HepG2 (cell line): ENCODE measurements at regions not wholly inside any gene's neighbourhood (a gene's known extent, or its start where the extent isn't known, plus 50 kb on each side); places are given as distances from the start of the nearest gene placed in this dataset.

Experiments
- ATF1 ChIP-seq: IDR thresholded peaks from 2 replicates; pipeline ENCODE4 v1.6.1; 2016; ENCODE audit warnings: mild to moderate bottlenecking, control low read depth
- HNF1B ChIP-seq: sonication (generic); formaldehyde crosslinking; IDR thresholded peaks from 2 replicates; pipeline ENCODE4 v1.5.1; 2020; ENCODE audit warnings: mild to moderate bottlenecking, moderate library complexity, missing genetic modification reagents
- REXO4 ChIP-seq: sonication (generic); formaldehyde crosslinking; IDR thresholded peaks from 2 replicates; pipeline ENCODE4 v1.8.0; 2022; ENCODE audit warnings: missing genetic modification reagents, mild to moderate bottlenecking, borderline replicate concordance
- ZNF138 ChIP-seq: sonication (generic); formaldehyde crosslinking; IDR thresholded peaks from 2 replicates; pipeline ENCODE4 v1.5.0; 2020; ENCODE audit warnings: mild to moderate bottlenecking, low read depth, missing genetic modification reagents
- ZNF414 ChIP-seq: sonication (generic); formaldehyde crosslinking; IDR thresholded peaks from 2 replicates; pipeline ENCODE4 v1.5.0; 2020; ENCODE audit warnings: missing genetic modification reagents
- ZNF558 ChIP-seq: sonication (generic); formaldehyde crosslinking; IDR thresholded peaks from 2 replicates; pipeline ENCODE4 v1.9.0; 2022; ENCODE audit warnings: mild to moderate bottlenecking, missing genetic modification reagents, borderline replicate concordance
- ZNF616 ChIP-seq: sonication (generic); formaldehyde crosslinking; IDR thresholded peaks from 2 replicates; pipeline ENCODE4 v1.5.0; 2020; ENCODE audit warnings: low read depth, mild to moderate bottlenecking, missing genetic modification reagents
- ZNF710 ChIP-seq: sonication (generic); formaldehyde crosslinking; IDR thresholded peaks from 2 replicates; pipeline ENCODE4 v1.5.0; 2020; ENCODE audit warnings: mild to moderate bottlenecking, missing genetic modification reagents, borderline replicate concordance
- TF ChIP-seq, protein P1 (sequence below): fragments of 450-650 bp; IDR thresholded peaks from 2 replicates; pipeline ENCODE4 v1.6.1; 2017; ENCODE audit warnings: mild to moderate bottlenecking
- TF ChIP-seq, protein P2 (sequence below): sonication (generic); formaldehyde crosslinking; IDR thresholded peaks from 2 replicates; pipeline ENCODE4 v1.4.0; 2020; ENCODE audit warnings: low read depth, mild to moderate bottlenecking, missing genetic modification reagents
- TF ChIP-seq, protein P3 (sequence below), 2 experiments: IDR thresholded peaks; 2 replicates each; pipeline ENCODE4 v1.6.1; 2011 to 2012; ENCODE audit warnings: low read length in 2 of 2, borderline replicate concordance in 1 of 2, low read depth in 1 of 2, mild to moderate bottlenecking in 1 of 2, moderate library complexity in 1 of 2

GRCh38 chr6:44634321-44634720 lies 246.8 kb downstream of the CDC5L start (continued):
- TF ChIP-seq, protein P1, sequence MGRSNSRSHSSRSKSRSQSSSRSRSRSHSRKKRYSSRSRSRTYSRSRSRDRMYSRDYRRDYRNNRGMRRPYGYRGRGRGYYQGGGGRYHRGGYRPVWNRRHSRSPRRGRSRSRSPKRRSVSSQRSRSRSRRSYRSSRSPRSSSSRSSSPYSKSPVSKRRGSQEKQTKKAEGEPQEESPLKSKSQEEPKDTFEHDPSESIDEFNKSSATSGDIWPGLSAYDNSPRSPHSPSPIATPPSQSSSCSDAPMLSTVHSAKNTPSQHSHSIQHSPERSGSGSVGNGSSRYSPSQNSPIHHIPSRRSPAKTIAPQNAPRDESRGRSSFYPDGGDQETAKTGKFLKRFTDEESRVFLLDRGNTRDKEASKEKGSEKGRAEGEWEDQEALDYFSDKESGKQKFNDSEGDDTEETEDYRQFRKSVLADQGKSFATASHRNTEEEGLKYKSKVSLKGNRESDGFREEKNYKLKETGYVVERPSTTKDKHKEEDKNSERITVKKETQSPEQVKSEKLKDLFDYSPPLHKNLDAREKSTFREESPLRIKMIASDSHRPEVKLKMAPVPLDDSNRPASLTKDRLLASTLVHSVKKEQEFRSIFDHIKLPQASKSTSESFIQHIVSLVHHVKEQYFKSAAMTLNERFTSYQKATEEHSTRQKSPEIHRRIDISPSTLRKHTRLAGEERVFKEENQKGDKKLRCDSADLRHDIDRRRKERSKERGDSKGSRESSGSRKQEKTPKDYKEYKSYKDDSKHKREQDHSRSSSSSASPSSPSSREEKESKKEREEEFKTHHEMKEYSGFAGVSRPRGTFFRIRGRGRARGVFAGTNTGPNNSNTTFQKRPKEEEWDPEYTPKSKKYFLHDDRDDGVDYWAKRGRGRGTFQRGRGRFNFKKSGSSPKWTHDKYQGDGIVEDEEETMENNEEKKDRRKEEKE, result no peak
- TF ChIP-seq ZNF558 (CRISPR knock-in tag), result no peak
- TF ChIP-seq, protein P2, sequence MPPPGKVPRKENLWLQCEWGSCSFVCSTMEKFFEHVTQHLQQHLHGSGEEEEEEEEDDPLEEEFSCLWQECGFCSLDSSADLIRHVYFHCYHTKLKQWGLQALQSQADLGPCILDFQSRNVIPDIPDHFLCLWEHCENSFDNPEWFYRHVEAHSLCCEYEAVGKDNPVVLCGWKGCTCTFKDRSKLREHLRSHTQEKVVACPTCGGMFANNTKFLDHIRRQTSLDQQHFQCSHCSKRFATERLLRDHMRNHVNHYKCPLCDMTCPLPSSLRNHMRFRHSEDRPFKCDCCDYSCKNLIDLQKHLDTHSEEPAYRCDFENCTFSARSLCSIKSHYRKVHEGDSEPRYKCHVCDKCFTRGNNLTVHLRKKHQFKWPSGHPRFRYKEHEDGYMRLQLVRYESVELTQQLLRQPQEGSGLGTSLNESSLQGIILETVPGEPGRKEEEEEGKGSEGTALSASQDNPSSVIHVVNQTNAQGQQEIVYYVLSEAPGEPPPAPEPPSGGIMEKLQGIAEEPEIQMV, result no peak
- TF ChIP-seq ZNF138 (CRISPR knock-in tag), result no peak
- TF ChIP-seq, protein P3, sequence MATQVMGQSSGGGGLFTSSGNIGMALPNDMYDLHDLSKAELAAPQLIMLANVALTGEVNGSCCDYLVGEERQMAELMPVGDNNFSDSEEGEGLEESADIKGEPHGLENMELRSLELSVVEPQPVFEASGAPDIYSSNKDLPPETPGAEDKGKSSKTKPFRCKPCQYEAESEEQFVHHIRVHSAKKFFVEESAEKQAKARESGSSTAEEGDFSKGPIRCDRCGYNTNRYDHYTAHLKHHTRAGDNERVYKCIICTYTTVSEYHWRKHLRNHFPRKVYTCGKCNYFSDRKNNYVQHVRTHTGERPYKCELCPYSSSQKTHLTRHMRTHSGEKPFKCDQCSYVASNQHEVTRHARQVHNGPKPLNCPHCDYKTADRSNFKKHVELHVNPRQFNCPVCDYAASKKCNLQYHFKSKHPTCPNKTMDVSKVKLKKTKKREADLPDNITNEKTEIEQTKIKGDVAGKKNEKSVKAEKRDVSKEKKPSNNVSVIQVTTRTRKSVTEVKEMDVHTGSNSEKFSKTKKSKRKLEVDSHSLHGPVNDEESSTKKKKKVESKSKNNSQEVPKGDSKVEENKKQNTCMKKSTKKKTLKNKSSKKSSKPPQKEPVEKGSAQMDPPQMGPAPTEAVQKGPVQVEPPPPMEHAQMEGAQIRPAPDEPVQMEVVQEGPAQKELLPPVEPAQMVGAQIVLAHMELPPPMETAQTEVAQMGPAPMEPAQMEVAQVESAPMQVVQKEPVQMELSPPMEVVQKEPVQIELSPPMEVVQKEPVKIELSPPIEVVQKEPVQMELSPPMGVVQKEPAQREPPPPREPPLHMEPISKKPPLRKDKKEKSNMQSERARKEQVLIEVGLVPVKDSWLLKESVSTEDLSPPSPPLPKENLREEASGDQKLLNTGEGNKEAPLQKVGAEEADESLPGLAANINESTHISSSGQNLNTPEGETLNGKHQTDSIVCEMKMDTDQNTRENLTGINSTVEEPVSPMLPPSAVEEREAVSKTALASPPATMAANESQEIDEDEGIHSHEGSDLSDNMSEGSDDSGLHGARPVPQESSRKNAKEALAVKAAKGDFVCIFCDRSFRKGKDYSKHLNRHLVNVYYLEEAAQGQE (IDR thresholded peaks at IDR 0.05; ENCODE audit: borderline replicate concordance in 1 of 2, low read depth in 1 of 2, low read length in 2 of 2), result no peak
- TF ChIP-seq ATF1, result no peak
- no peak for TF ChIP-seq ZNF616 (CRISPR knock-in tag)
- TF ChIP-seq ZNF414 (CRISPR knock-in tag), result no peak
- no peak for TF ChIP-seq REXO4 (CRISPR knock-in tag)
- TF ChIP-seq HNF1B (CRISPR knock-in tag), result no peak
- no peak for TF ChIP-seq ZNF710 (CRISPR knock-in tag)
